HCT116 (cell line): ENCODE measurements at regions not wholly inside any gene's neighbourhood (a gene's known extent, or its start where the extent isn't known, plus 50 kb on each side); places are given as distances from the start of the nearest gene placed in this dataset.
"Not testable (repeated sequence)": the region's sequence is repeated elsewhere in the genome, so short reads cannot be mapped to it uniquely, and the experiment has no call there.

Experiments
- EZH2phosphoT487 ChIP-seq: fragments of 200-600 bp; IDR thresholded peaks from 2 replicates; pipeline ENCODE4 v1.6.1; 2018; ENCODE audit warnings: antibody characterized with exemption, borderline replicate concordance
- JUND ChIP-seq: IDR thresholded peaks from 2 replicates; pipeline ENCODE4 v1.6.1; 2012
- POLR2A ChIP-seq: IDR thresholded peaks from 2 replicates; pipeline ENCODE4 v1.7.0; 2011; ENCODE audit warnings: borderline replicate concordance; ENCODE audit not compliant: insufficient read depth, insufficient read length; ENCODE audit errors: extremely low read depth
- POLR2AphosphoS5 ChIP-seq: IDR thresholded peaks from 2 replicates; pipeline ENCODE4 v1.6.1; 2011; ENCODE audit warnings: mild to moderate bottlenecking, low read depth, low read length, moderate library complexity
- RAD21 ChIP-seq: IDR thresholded peaks from 2 replicates; pipeline ENCODE4 v1.6.1; 2012; ENCODE audit warnings: low read depth, mild to moderate bottlenecking
- SIN3A ChIP-seq: IDR thresholded peaks from 2 replicates; pipeline ENCODE4 v1.6.1; 2012; ENCODE audit warnings: low read depth
- ZNF274 ChIP-seq: fragments of 200-500 bp; sonication (Bioruptor generic); IDR thresholded peaks from 2 replicates; pipeline ENCODE4 v1.6.1; 2014; ENCODE audit warnings: mild to moderate bottlenecking, low read depth, low read length, inconsistent platforms
- TF ChIP-seq, protein P1 (sequence below), 3 experiments: fragments of 200-600 bp in 1 of 3; sonication (generic) in 1 of 3; IDR thresholded peaks in 2 of 3; conservative IDR thresholded peaks in 1 of 3; 2 replicates each; pipeline ENCODE4 v1.5.1; 2012 to 2017; ENCODE audit warnings: low read depth in 2 of 3, low read length in 2 of 3, antibody characterized with exemption in 1 of 3, borderline replicate concordance in 1 of 3, control low read depth in 1 of 3, mild to moderate bottlenecking in 1 of 3, mixed read lengths in 1 of 3, mixed run types in 1 of 3, moderate library complexity in 1 of 3; ENCODE audit not compliant: insufficient read depth in 1 of 3
- TF ChIP-seq, protein P2 (sequence below): IDR thresholded peaks from 2 replicates; pipeline ENCODE4 v1.6.1; 2011; ENCODE audit warnings: mild to moderate bottlenecking, low read length, moderate library complexity; ENCODE audit not compliant: insufficient replicate concordance; ENCODE audit errors: extremely low read depth
- TF ChIP-seq, protein P3 (sequence below): IDR thresholded peaks from 2 replicates; pipeline ENCODE4 v1.6.1; 2012
- TF ChIP-seq, protein P4 (sequence below): IDR thresholded peaks from 2 replicates; pipeline ENCODE4 v1.6.1; 2012; ENCODE audit warnings: low read depth

DNA sequence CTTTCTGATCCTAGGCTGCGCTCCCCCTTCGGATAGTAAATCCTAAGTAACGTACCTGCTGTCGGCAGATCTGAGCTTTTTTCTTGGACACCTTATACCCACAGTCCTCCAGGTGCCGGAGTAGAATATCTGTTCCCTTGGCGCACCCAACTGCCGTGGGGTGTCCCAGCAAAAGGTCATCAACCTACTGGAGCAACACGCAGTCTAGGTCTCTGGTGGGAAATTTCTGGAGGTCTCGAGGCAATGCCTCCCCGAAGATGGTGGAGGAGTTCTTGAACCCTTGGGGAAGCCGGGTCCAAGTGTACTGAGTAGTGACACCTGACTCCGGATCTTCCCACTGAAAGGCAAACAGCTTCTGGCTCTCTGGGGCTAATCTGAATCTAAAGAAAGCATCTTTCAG is 129.3 kb upstream of the CCZ1B start:
- not testable (repeated sequence) for TF ChIP-seq POLR2AphosphoS5, POLR2A, JUND, EZH2phosphoT487, RAD21, ZNF274, SIN3A
- TF ChIP-seq, protein P1, sequence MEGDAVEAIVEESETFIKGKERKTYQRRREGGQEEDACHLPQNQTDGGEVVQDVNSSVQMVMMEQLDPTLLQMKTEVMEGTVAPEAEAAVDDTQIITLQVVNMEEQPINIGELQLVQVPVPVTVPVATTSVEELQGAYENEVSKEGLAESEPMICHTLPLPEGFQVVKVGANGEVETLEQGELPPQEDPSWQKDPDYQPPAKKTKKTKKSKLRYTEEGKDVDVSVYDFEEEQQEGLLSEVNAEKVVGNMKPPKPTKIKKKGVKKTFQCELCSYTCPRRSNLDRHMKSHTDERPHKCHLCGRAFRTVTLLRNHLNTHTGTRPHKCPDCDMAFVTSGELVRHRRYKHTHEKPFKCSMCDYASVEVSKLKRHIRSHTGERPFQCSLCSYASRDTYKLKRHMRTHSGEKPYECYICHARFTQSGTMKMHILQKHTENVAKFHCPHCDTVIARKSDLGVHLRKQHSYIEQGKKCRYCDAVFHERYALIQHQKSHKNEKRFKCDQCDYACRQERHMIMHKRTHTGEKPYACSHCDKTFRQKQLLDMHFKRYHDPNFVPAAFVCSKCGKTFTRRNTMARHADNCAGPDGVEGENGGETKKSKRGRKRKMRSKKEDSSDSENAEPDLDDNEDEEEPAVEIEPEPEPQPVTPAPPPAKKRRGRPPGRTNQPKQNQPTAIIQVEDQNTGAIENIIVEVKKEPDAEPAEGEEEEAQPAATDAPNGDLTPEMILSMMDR (IDR thresholded peaks at IDR 0.05 in 2 of 3, conservative IDR thresholded peaks at IDR 0.05 in 1 of 3; ENCODE audit: borderline replicate concordance in 1 of 3, insufficient read depth in 1 of 3, low read depth in 2 of 3, low read length in 2 of 3) = not testable (repeated sequence)
- TF ChIP-seq, protein P2, sequence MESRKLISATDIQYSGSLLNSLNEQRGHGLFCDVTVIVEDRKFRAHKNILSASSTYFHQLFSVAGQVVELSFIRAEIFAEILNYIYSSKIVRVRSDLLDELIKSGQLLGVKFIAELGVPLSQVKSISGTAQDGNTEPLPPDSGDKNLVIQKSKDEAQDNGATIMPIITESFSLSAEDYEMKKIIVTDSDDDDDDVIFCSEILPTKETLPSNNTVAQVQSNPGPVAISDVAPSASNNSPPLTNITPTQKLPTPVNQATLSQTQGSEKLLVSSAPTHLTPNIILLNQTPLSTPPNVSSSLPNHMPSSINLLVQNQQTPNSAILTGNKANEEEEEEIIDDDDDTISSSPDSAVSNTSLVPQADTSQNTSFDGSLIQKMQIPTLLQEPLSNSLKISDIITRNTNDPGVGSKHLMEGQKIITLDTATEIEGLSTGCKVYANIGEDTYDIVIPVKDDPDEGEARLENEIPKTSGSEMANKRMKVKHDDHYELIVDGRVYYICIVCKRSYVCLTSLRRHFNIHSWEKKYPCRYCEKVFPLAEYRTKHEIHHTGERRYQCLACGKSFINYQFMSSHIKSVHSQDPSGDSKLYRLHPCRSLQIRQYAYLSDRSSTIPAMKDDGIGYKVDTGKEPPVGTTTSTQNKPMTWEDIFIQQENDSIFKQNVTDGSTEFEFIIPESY = not testable (repeated sequence)
- TF ChIP-seq, protein P3, sequence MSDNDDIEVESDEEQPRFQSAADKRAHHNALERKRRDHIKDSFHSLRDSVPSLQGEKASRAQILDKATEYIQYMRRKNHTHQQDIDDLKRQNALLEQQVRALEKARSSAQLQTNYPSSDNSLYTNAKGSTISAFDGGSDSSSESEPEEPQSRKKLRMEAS = not testable (repeated sequence)
- TF ChIP-seq, protein P4, sequence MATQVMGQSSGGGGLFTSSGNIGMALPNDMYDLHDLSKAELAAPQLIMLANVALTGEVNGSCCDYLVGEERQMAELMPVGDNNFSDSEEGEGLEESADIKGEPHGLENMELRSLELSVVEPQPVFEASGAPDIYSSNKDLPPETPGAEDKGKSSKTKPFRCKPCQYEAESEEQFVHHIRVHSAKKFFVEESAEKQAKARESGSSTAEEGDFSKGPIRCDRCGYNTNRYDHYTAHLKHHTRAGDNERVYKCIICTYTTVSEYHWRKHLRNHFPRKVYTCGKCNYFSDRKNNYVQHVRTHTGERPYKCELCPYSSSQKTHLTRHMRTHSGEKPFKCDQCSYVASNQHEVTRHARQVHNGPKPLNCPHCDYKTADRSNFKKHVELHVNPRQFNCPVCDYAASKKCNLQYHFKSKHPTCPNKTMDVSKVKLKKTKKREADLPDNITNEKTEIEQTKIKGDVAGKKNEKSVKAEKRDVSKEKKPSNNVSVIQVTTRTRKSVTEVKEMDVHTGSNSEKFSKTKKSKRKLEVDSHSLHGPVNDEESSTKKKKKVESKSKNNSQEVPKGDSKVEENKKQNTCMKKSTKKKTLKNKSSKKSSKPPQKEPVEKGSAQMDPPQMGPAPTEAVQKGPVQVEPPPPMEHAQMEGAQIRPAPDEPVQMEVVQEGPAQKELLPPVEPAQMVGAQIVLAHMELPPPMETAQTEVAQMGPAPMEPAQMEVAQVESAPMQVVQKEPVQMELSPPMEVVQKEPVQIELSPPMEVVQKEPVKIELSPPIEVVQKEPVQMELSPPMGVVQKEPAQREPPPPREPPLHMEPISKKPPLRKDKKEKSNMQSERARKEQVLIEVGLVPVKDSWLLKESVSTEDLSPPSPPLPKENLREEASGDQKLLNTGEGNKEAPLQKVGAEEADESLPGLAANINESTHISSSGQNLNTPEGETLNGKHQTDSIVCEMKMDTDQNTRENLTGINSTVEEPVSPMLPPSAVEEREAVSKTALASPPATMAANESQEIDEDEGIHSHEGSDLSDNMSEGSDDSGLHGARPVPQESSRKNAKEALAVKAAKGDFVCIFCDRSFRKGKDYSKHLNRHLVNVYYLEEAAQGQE = not testable (repeated sequence)
